Naive thymus-derived CD8-positive, alpha-beta T cell (primary cell): ENCODE measurements at regions not wholly inside any gene's neighbourhood (a gene's known extent, or its start where the extent isn't known, plus 50 kb on each side); places are given as distances from the start of the nearest gene placed in this dataset.

Experiments used
- ATAC-seq, 2 donors: fragments of 150-1000 bp; cut with Tn5 transposase in 1 of 2; sonication (Bioruptor Pico), chemical (Tn5 transposase) in 1 of 2; 1 replicate in 1 of 2; 2 replicates in 1 of 2; pipeline ENCODE4 v1.10.0; 2021; ENCODE audit warnings: mild to moderate bottlenecking in 2 of 2, moderate library complexity in 2 of 2
- POLR2A ChIA-PET: fragments of 350-600 bp; sonication (Branson Sonifier 250); formaldehyde crosslinking; loops from one replicate; lab custom pipeline; 2021; ENCODE audit warnings: antibody characterized with exemption; lab: Charles Lee
- DNase-seq, 10 donors: peaks; one replicate each; pipeline versions ENCODE4 v3.0.0 to v3.0.0-alpha.2; 2020 to 2022
- H3K27ac Mint-ChIP-seq, 10 donors: one replicate each; pipeline ENCODE4 v1.8.0; 2020 to 2022; ENCODE audit warnings: mild to moderate bottlenecking in 10 of 10, mixed read lengths in 10 of 10, moderate library complexity in 4 of 10, inconsistent platforms in 1 of 10
- H3K27me3 Mint-ChIP-seq, 5 donors: one replicate each; pipeline ENCODE4 v1.8.0; 2021 to 2022; ENCODE audit warnings: mixed read lengths in 5 of 5
- H3K36me3 Mint-ChIP-seq, 3 donors: one replicate each; pipeline ENCODE4 v1.8.0; 2020 to 2022; ENCODE audit warnings: mixed read lengths in 3 of 3, mild to moderate bottlenecking in 2 of 3, inconsistent platforms in 1 of 3
- H3K4me1 Mint-ChIP-seq, 4 donors: one replicate each; pipeline ENCODE4 v1.8.0; 2021 to 2022; ENCODE audit warnings: mixed read lengths in 4 of 4
- H3K4me3 Mint-ChIP-seq, 10 donors: one replicate each; pipeline ENCODE4 v1.8.0; 2020 to 2022; ENCODE audit warnings: mild to moderate bottlenecking in 10 of 10, mixed read lengths in 10 of 10, moderate library complexity in 6 of 10, inconsistent platforms in 1 of 10
- H3K9me3 Mint-ChIP-seq, 9 donors: one replicate each; pipeline ENCODE4 v1.8.0; 2020 to 2022; ENCODE audit warnings: mixed read lengths in 9 of 9, mild to moderate bottlenecking in 3 of 9, inconsistent platforms in 1 of 9, moderate library complexity in 1 of 9

- H3K36me3 Mint-ChIP-seq = no peaks in the 10 kb centered on the region
- no peak for DNase-seq
- no peaks in the 10 kb centered on the region for H3K27me3 Mint-ChIP-seq
- peaks cover 0 to 18% (median 6%) of the 10 kb centered on the region in 9 donors for H3K9me3 Mint-ChIP-seq
- no peak overlapping the region for H3K27ac Mint-ChIP-seq
- POLR2A ChIA-PET = no interaction called here
- no peaks in the 10 kb centered on the region for H3K4me1 Mint-ChIP-seq
- no peak overlapping the region for H3K4me3 Mint-ChIP-seq
- ATAC-seq = no peak
Measured at GRCh38 chr1:187481581-187482148, 652.9 kb downstream of the PLA2G4A start.

GRCh38 chr1:187490266-187490665 lies 661.5 kb downstream of the PLA2G4A start:
- H3K4me1 Mint-ChIP-seq = no peaks in the 10 kb centered on the region
- DNase-seq (no peak), ATAC-seq (no peak)
- POLR2A ChIA-PET = no interaction called here
- H3K27ac Mint-ChIP-seq = no peak overlapping the region
- H3K4me3 Mint-ChIP-seq = no peak overlapping the region
- H3K36me3 Mint-ChIP-seq = no peaks in the 10 kb centered on the region
- peaks cover 2 to 17% (median 5%) of the 10 kb centered on the region in 9 donors for H3K9me3 Mint-ChIP-seq
- no peaks in the 10 kb centered on the region for H3K27me3 Mint-ChIP-seq

GRCh38 chr1:187491082-187491720 lies 662.5 kb downstream of the PLA2G4A start:
- Mint-ChIP-seq H3K4me1 (no peaks in the 10 kb centered on the region), H3K36me3 (no peaks in the 10 kb centered on the region), H3K4me3 (no peak overlapping the region), H3K27ac (no peak overlapping the region), H3K9me3 (peaks cover 2 to 17% (median 5%) of the 10 kb centered on the region in 9 donors), H3K27me3 (no peaks in the 10 kb centered on the region)
- DNase-seq = no peak
- no peak for ATAC-seq
- POLR2A ChIA-PET = no interaction called here

- H3K27ac Mint-ChIP-seq = no peak overlapping the region
- ATAC-seq = no peak
- no peak overlapping the region for H3K4me3 Mint-ChIP-seq
- H3K9me3 Mint-ChIP-seq = peaks cover 0 to 7% (median 2%) of the 10 kb centered on the region in 9 donors
- H3K36me3 Mint-ChIP-seq = no peaks in the 10 kb centered on the region
- no peak for DNase-seq
- H3K4me1 Mint-ChIP-seq = no peaks in the 10 kb centered on the region
- POLR2A ChIA-PET = no interaction called here
- H3K27me3 Mint-ChIP-seq = peaks cover 0 to 2% (median 0%) of the 10 kb centered on the region in 5 donors
Measured at GRCh38 chr1:187498028-187498427, 669.3 kb downstream of the PLA2G4A start.

- Mint-ChIP-seq H3K36me3 (no peaks in the 10 kb centered on the region), H3K27ac (no peak overlapping the region), H3K4me1 (no peaks in the 10 kb centered on the region), H3K4me3 (no peak overlapping the region), H3K9me3 (peaks cover 0 to 13% (median 3%) of the 10 kb centered on the region in 9 donors), H3K27me3 (no peaks in the 10 kb centered on the region)
- ATAC-seq = no peak
- POLR2A ChIA-PET = no interaction called here
- DNase-seq = no peak
Measured at GRCh38 chr1:187504779-187505178, 676.0 kb downstream of the PLA2G4A start.

GRCh38 chr1:187509091-187509490 lies 680.3 kb downstream of the PLA2G4A start:
- POLR2A ChIA-PET = no interaction called here
- peaks cover 0 to 22% (median 3%) of the 10 kb centered on the region in 9 donors for H3K9me3 Mint-ChIP-seq
- no peaks in the 10 kb centered on the region for H3K27me3 Mint-ChIP-seq
- ATAC-seq = no peak
- H3K27ac Mint-ChIP-seq = no peak overlapping the region
- no peak for DNase-seq
- no peaks in the 10 kb centered on the region for H3K4me1 Mint-ChIP-seq
- H3K36me3 Mint-ChIP-seq = no peaks in the 10 kb centered on the region
- H3K4me3 Mint-ChIP-seq = no peak overlapping the region

- no peak for ATAC-seq
- Mint-ChIP-seq H3K27me3 (peaks cover 0 to 3% (median 0%) of the 10 kb centered on the region in 5 donors), H3K27ac (no peak overlapping the region), H3K4me1 (no peaks in the 10 kb centered on the region), H3K36me3 (no peaks in the 10 kb centered on the region), H3K4me3 (no peak overlapping the region), H3K9me3 (peaks cover 0 to 20% (median 7%) of the 10 kb centered on the region in 9 donors)
- POLR2A ChIA-PET = no interaction called here
- DNase-seq = no peak
Measured at GRCh38 chr1:187513190-187513589, 684.4 kb downstream of the PLA2G4A start.

GRCh38 chr1:187514110-187514509 lies 685.4 kb downstream of the PLA2G4A start:
- ATAC-seq (no peak), DNase-seq (no peak)
- POLR2A ChIA-PET = no interaction called here
- H3K36me3 Mint-ChIP-seq = no peaks in the 10 kb centered on the region
- no peaks in the 10 kb centered on the region for H3K4me1 Mint-ChIP-seq
- H3K27me3 Mint-ChIP-seq = peaks cover 0 to 3% (median 0%) of the 10 kb centered on the region in 5 donors
- no peak overlapping the region for H3K27ac Mint-ChIP-seq
- H3K4me3 Mint-ChIP-seq = no peak overlapping the region
- peaks cover 0 to 20% (median 7%) of the 10 kb centered on the region in 9 donors for H3K9me3 Mint-ChIP-seq

- DNase-seq (no peak), ATAC-seq (no peak)
- H3K27me3 Mint-ChIP-seq = peaks cover 0 to 3% (median 0%) of the 10 kb centered on the region in 5 donors
- H3K4me3 Mint-ChIP-seq = no peak overlapping the region
- peaks cover 0 to 13% (median 4%) of the 10 kb centered on the region in 9 donors for H3K9me3 Mint-ChIP-seq
- no peaks in the 10 kb centered on the region for H3K4me1 Mint-ChIP-seq
- POLR2A ChIA-PET = no interaction called here
- no peak overlapping the region for H3K27ac Mint-ChIP-seq
- no peaks in the 10 kb centered on the region for H3K36me3 Mint-ChIP-seq
Measured at GRCh38 chr1:187516874-187517273, 688.1 kb downstream of the PLA2G4A start.

- Mint-ChIP-seq H3K4me3 (no peak overlapping the region), H3K27me3 (peaks cover 0 to 3% (median 0%) of the 10 kb centered on the region in 5 donors), H3K27ac (no peak overlapping the region), H3K4me1 (no peaks in the 10 kb centered on the region), H3K9me3 (peaks cover 0 to 8% (median 4%) of the 10 kb centered on the region in 9 donors), H3K36me3 (no peaks in the 10 kb centered on the region)
- ATAC-seq = no peak
- DNase-seq = no peak
- POLR2A ChIA-PET = no interaction called here
Measured at GRCh38 chr1:187517546-187517945, 688.8 kb downstream of the PLA2G4A start.

- POLR2A ChIA-PET = no interaction called here
- no peak for ATAC-seq
- H3K27me3 Mint-ChIP-seq = no peaks in the 10 kb centered on the region
- no peak overlapping the region for H3K4me3 Mint-ChIP-seq
- no peak overlapping the region for H3K27ac Mint-ChIP-seq
- DNase-seq = no peak
- H3K36me3 Mint-ChIP-seq = peaks cover 0 to 4% (median 0%) of the 10 kb centered on the region in 3 donors
- H3K4me1 Mint-ChIP-seq = no peaks in the 10 kb centered on the region
- peaks cover 0 to 17% (median 3%) of the 10 kb centered on the region in 9 donors for H3K9me3 Mint-ChIP-seq
Measured at GRCh38 chr1:187527346-187527745, 698.6 kb downstream of the PLA2G4A start.

- Mint-ChIP-seq H3K36me3 (no peaks in the 10 kb centered on the region), H3K27me3 (no peaks in the 10 kb centered on the region), H3K9me3 (peaks cover 0 to 14% (median 0%) of the 10 kb centered on the region in 9 donors), H3K27ac (no peak overlapping the region), H3K4me1 (no peaks in the 10 kb centered on the region), H3K4me3 (no peak overlapping the region)
- DNase-seq (no peak), ATAC-seq (no peak)
- POLR2A ChIA-PET = no interaction called here
Measured at GRCh38 chr1:187537936-187538335, 709.2 kb downstream of the PLA2G4A start.

GRCh38 chr1:187549540-187549939 lies 720.8 kb downstream of the PLA2G4A start:
- no peak overlapping the region for H3K27ac Mint-ChIP-seq
- POLR2A ChIA-PET = no interaction called here
- peaks cover 0 to 5% (median 0%) of the 10 kb centered on the region in 3 donors for H3K36me3 Mint-ChIP-seq
- no peaks in the 10 kb centered on the region for H3K4me1 Mint-ChIP-seq
- DNase-seq (no peak), ATAC-seq (no peak)
- no peak overlapping the region for H3K4me3 Mint-ChIP-seq
- peaks cover 0 to 8% (median 0%) of the 10 kb centered on the region in 5 donors for H3K27me3 Mint-ChIP-seq
- peaks cover 5 to 18% (median 8%) of the 10 kb centered on the region in 9 donors for H3K9me3 Mint-ChIP-seq
